HEK293 (cell line): ENCODE measurements at regions not wholly inside any gene's neighbourhood (a gene's known extent, or its start where the extent isn't known, plus 50 kb on each side); places are given as distances from the start of the nearest gene placed in this dataset.

ENCODE experiments used
- CTCF ChIA-PET: fragments of 350-600 bp; formaldehyde crosslinking; extraction: SDS; loops from one replicate; lab custom pipeline; 2021; ENCODE audit warnings: antibody characterized with exemption; lab: Yijun Ruan, JAX
- POLR2A ChIA-PET: fragments of 300-600 bp; formaldehyde crosslinking; extraction: SDS; loops from one replicate; lab custom pipeline; 2020; ENCODE audit warnings: antibody characterized with exemption, inconsistent platforms; lab: Yijun Ruan, JAX
- H3K27ac ChIP-seq: fragments of 200-500 bp; sonication (Bioruptor generic); 2 replicates; pipeline ENCODE4 v1.5.1; 2014; ENCODE audit warnings: low read depth, low read length, control low read depth, inconsistent platforms; ENCODE audit errors: extremely low read depth
- H3K36me3 ChIP-seq, 2 experiments: fragments of 200-500 bp in 1 of 2; sonication (Bioruptor generic) in 1 of 2; 1 replicate in 1 of 2; 2 replicates in 1 of 2; pipeline ENCODE4 v1.5.1; 2014 to 2017; ENCODE audit warnings: inconsistent platforms in 2 of 2, low read length in 2 of 2; ENCODE audit not compliant: control insufficient read depth in 2 of 2, insufficient read depth in 1 of 2
- H3K4me1 ChIP-seq: fragments of 200-500 bp; sonication (Bioruptor generic); 2 replicates; pipeline ENCODE4 v1.5.1; 2014; ENCODE audit warnings: mild to moderate bottlenecking, low read length, inconsistent platforms; ENCODE audit not compliant: control insufficient read depth, insufficient read depth
- H3K4me3 ChIP-seq: 2 replicates; pipeline ENCODE4 v1.5.1; 2011; ENCODE audit warnings: low read depth, mild to moderate bottlenecking, control low read depth, low read length, moderate library complexity
- H3K9me3 ChIP-seq: fragments of 200-500 bp; sonication (Bioruptor generic); 2 replicates; pipeline ENCODE4 v1.5.1; 2014; ENCODE audit warnings: low read depth, low read length, inconsistent platforms; ENCODE audit not compliant: control insufficient read depth, insufficient read depth
- HOXC10 ChIP-seq: sonication (generic); formaldehyde crosslinking; IDR thresholded peaks from 2 replicates; pipeline ENCODE4 v1.8.1; 2023; ENCODE audit warnings: mild to moderate bottlenecking, missing genetic modification reagents
- PRDM1 ChIP-seq: fragments of 450-650 bp; formaldehyde crosslinking; IDR thresholded peaks from 2 replicates; pipeline ENCODE4; 2016; ENCODE audit warnings: missing biosample characterization, missing genetic modification characterization
- PRDM6 ChIP-seq: fragments of 450-650 bp; formaldehyde crosslinking; IDR thresholded peaks from 2 replicates; pipeline ENCODE4 v1.5.1; 2017; ENCODE audit warnings: missing biosample characterization, missing genetic modification characterization
- SETDB1 ChIP-seq: IDR thresholded peaks from one replicate; pipeline ENCODE4 v1.6.1; 2017; ENCODE audit warnings: mild to moderate bottlenecking, low read length, moderate library complexity, mixed read lengths; ENCODE audit not compliant: insufficient read length
- SP7 ChIP-seq: fragments of 450-650 bp; formaldehyde crosslinking; IDR thresholded peaks from 2 replicates; pipeline ENCODE4 v1.5.1; 2016; ENCODE audit warnings: missing biosample characterization, missing genetic modification characterization
- ZBTB11 ChIP-seq: fragments of 450-650 bp; formaldehyde crosslinking; conservative IDR thresholded peaks from 2 replicates; pipeline ENCODE4 v1.5.1; 2016; ENCODE audit warnings: low read depth, missing biosample characterization, missing genetic modification characterization
- ZBTB8A ChIP-seq: fragments of 450-650 bp; formaldehyde crosslinking; IDR thresholded peaks from 2 replicates; pipeline ENCODE4 v1.5.1; 2016; ENCODE audit warnings: missing biosample characterization, missing genetic modification characterization
- ZNF18 ChIP-seq: fragments of 450-650 bp; formaldehyde crosslinking; IDR thresholded peaks from 2 replicates; pipeline ENCODE4 v1.5.1; 2016; ENCODE audit warnings: missing biosample characterization, missing genetic modification characterization
- ZNF335 ChIP-seq: fragments of 450-650 bp; formaldehyde crosslinking; conservative IDR thresholded peaks from 2 replicates; pipeline ENCODE4 v1.5.1; 2016; ENCODE audit warnings: missing biosample characterization, missing genetic modification characterization
- ZNF350 ChIP-seq: fragments of 450-650 bp; formaldehyde crosslinking; IDR thresholded peaks from 2 replicates; pipeline ENCODE4 v1.5.0; 2017; ENCODE audit warnings: missing biosample characterization, mild to moderate bottlenecking, missing genetic modification characterization
- ZNF394 ChIP-seq: fragments of 450-650 bp; formaldehyde crosslinking; IDR thresholded peaks from 2 replicates; pipeline ENCODE4 v1.5.1; 2016; ENCODE audit warnings: missing biosample characterization, missing genetic modification characterization, mild to moderate bottlenecking, moderate library complexity, borderline replicate concordance
- ZNF416 ChIP-seq: fragments of 450-650 bp; formaldehyde crosslinking; IDR thresholded peaks from 2 replicates; pipeline ENCODE4 v1.5.1; 2016; ENCODE audit warnings: missing biosample characterization, missing genetic modification characterization
- ZNF433 ChIP-seq: fragments of 450-650 bp; formaldehyde crosslinking; IDR thresholded peaks from 2 replicates; pipeline ENCODE4 v1.5.1; 2016; ENCODE audit warnings: missing biosample characterization, missing genetic modification characterization, low read depth
- ZNF626 ChIP-seq: fragments of 450-650 bp; sonication (Bioruptor Pico); formaldehyde crosslinking; IDR thresholded peaks from 2 replicates; pipeline ENCODE4 v1.5.1; 2018; ENCODE audit warnings: missing biosample characterization, missing genetic modification characterization, inconsistent platforms
- ZNF645 ChIP-seq: fragments of 450-650 bp; formaldehyde crosslinking; IDR thresholded peaks from 2 replicates; pipeline ENCODE4; 2016; ENCODE audit warnings: missing biosample characterization, missing genetic modification characterization
- ZNF677 ChIP-seq: fragments of 450-650 bp; IDR thresholded peaks from 2 replicates; pipeline ENCODE4 v1.5.0; 2018; ENCODE audit warnings: missing biosample characterization, mild to moderate bottlenecking, missing genetic modification characterization, moderate library complexity
- ZNF704 ChIP-seq: fragments of 450-650 bp; formaldehyde crosslinking; IDR thresholded peaks from 2 replicates; pipeline ENCODE4 v1.5.1; 2016; ENCODE audit warnings: missing biosample characterization, missing genetic modification characterization
- ZNF777 ChIP-seq: fragments of 450-650 bp; formaldehyde crosslinking; IDR thresholded peaks from 2 replicates; pipeline ENCODE4 v1.5.1; 2017; ENCODE audit warnings: missing biosample characterization, missing genetic modification characterization, borderline replicate concordance
- ZNF837 ChIP-seq: fragments of 450-650 bp; formaldehyde crosslinking; IDR thresholded peaks from 2 replicates; pipeline ENCODE4 v1.5.1; 2016; ENCODE audit warnings: missing biosample characterization, missing genetic modification characterization
- ZNF843 ChIP-seq: fragments of 450-650 bp; formaldehyde crosslinking; IDR thresholded peaks from 2 replicates; pipeline ENCODE4 v1.5.1; 2016; ENCODE audit warnings: missing biosample characterization, missing genetic modification characterization

GRCh38 chr6:140284871-140285270 is 910.4 kb upstream of the CITED2 start:
- Histone ChIP-seq H3K27ac (no peak overlapping the region), H3K4me3 (no peak overlapping the region)

GRCh38 chr6:140283197-140283596 is 908.7 kb upstream of the CITED2 start:
- ChIA-PET POLR2A (no interaction called here), CTCF (interaction anchor here (0.9 kb wide), 1 partner anchor 37 kb away, joined by 3 read pairs; no protein-coding TSS in a partner anchor)
- TF ChIP-seq ZNF843 (tag by site-specific recombination): no peak
- TF ChIP-seq ZNF394 (tag by site-specific recombination): no peak
- no peak for TF ChIP-seq ZNF626 (tag by site-specific recombination)
- no peak for TF ChIP-seq ZNF416 (tag by site-specific recombination)
- TF ChIP-seq SETDB1: no peak
- TF ChIP-seq PRDM6 (tag by site-specific recombination): no peak
- no peak for TF ChIP-seq HOXC10 (CRISPR knock-in tag)
- no peak for TF ChIP-seq ZNF335 (tag by site-specific recombination)
- TF ChIP-seq ZNF645 (tag by site-specific recombination): no peak
- TF ChIP-seq ZNF433 (tag by site-specific recombination): no peak
- no peak for TF ChIP-seq ZNF350 (tag by site-specific recombination)
- no peak for TF ChIP-seq ZBTB11 (tag by site-specific recombination)
- H3K36me3 ChIP-seq: no peaks in the 10 kb centered on the region
- no peak overlapping the region for H3K4me3 ChIP-seq
- no peak overlapping the region for H3K27ac ChIP-seq
- no peaks in the 10 kb centered on the region for H3K9me3 ChIP-seq
- no peaks in the 10 kb centered on the region for H3K4me1 ChIP-seq

More at GRCh38 chr6:140284871-140285270, 910.4 kb upstream of the CITED2 start:
- H3K36me3 ChIP-seq: no peaks in the 10 kb centered on the region
- H3K4me1 ChIP-seq: no peaks in the 10 kb centered on the region
- no peaks in the 10 kb centered on the region for H3K9me3 ChIP-seq
- TF ChIP-seq SP7: no peak
- no peak for TF ChIP-seq ZNF704 (tag by site-specific recombination)
- TF ChIP-seq ZBTB8A: no peak
- no peak for TF ChIP-seq ZNF18 (tag by site-specific recombination)
- no peak for TF ChIP-seq ZNF777 (tag by site-specific recombination)
- no peak for TF ChIP-seq ZNF677 (tag by site-specific recombination)
- no peak for TF ChIP-seq ZNF837 (tag by site-specific recombination)
- TF ChIP-seq PRDM1 (tag by site-specific recombination): no peak
- CTCF ChIA-PET: no interaction called here
- POLR2A ChIA-PET: no interaction called here
